ENCODE measurements at regions not wholly inside any gene's neighbourhood (a gene's known extent, or its start where the extent isn't known, plus 50 kb on each side); places are given as distances from the start of the nearest gene placed in this dataset.
"Not testable (repeated sequence)": the region's sequence is repeated elsewhere in the genome, so short reads cannot be mapped to it uniquely, and the experiment has no call there.

DNA sequence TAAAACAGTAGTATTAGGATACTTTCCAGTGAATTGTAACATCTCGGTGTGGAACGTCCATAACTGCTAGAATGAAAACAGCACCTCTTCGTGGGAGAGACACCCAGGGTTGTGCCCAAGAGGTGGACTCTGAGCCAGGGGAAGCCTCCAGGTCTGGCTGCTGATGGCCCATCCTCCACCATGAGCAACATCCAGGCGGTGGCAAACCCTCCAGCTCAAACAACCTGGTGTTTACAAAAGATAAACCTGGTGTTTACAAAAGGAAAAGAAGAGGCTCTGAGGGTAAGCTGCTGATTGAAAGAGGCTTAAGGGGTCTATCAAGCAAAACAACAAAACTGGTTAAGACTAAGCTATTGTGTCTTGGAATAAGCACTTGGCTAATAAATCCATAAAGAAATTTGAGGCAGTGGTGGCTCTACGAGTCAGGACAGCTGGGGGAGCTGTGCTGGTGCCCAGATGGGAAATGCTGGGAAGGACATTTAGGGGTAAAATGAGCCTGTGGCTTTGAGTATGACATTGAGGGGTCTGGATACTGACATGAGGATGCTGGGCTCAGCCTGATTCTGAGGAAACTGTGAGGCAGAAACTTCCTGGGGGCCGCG lies 909.0 kb downstream of the BRD1 start:
- ATAC-seq = no peak
- TF ChIP-seq TOX (CRISPR knock-in tag; IDR thresholded peaks at IDR 0.05; ENCODE audit: borderline replicate concordance) (no peak), PPARA (CRISPR knock-in tag; IDR thresholded peaks at IDR 0.05; ENCODE audit: borderline replicate concordance) (no peak), ESRRG (CRISPR knock-in tag; IDR thresholded peaks at IDR 0.05) (no peak)

- ATAC-seq = not testable (repeated sequence)
Observed at GRCh38 chr22:48912356-48913066, 915.2 kb downstream of the BRD1 start.

- ATAC-seq = not testable (repeated sequence)
Observed at GRCh38 chr22:48911647-48912046, 916.0 kb downstream of the BRD1 start.

- ATAC-seq = not testable (repeated sequence)
Observed at GRCh38 chr22:48911067-48911466, 916.6 kb downstream of the BRD1 start.

DNA sequence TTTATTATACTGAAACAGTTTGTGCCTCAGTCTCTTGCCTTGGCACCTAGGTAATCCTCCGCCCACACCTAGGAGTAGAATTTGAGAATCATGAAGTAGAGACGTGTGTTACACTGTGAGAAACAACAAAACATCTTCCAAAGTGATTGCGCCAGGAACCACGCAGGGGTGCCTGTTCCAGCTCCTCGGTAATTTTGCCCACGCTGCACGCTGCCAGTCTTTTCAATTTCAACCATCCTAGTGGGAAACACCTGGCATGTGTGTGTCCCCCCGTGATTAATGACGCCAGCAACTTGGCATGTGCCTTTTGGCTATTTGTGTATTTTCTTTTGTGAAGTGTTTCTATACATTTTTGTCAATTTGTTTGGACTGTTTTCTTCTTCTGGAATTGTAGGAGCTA lies 919.1 kb downstream of the BRD1 start:
- TF ChIP-seq TCF4 (CRISPR knock-in tag; IDR thresholded peaks at IDR 0.05; ENCODE audit: borderline replicate concordance) (no peak), ZFP3 (CRISPR knock-in tag; IDR thresholded peaks at IDR 0.05) (no peak), BACH2 (CRISPR knock-in tag; IDR thresholded peaks at IDR 0.05; ENCODE audit: borderline replicate concordance) (no peak), SNAI2 (CRISPR knock-in tag; IDR thresholded peaks at IDR 0.05) (no peak), ARNTL (CRISPR knock-in tag; IDR thresholded peaks at IDR 0.05; ENCODE audit: borderline replicate concordance, low read depth) (no peak), ZNF565 (CRISPR knock-in tag; conservative IDR thresholded peaks at IDR 0.05; ENCODE audit: low read depth) (no peak), ZNF8 (CRISPR knock-in tag; IDR thresholded peaks at IDR 0.05) (no peak), PPARA (CRISPR knock-in tag; IDR thresholded peaks at IDR 0.05; ENCODE audit: borderline replicate concordance) (no peak)
- no peak for ATAC-seq

DNA sequence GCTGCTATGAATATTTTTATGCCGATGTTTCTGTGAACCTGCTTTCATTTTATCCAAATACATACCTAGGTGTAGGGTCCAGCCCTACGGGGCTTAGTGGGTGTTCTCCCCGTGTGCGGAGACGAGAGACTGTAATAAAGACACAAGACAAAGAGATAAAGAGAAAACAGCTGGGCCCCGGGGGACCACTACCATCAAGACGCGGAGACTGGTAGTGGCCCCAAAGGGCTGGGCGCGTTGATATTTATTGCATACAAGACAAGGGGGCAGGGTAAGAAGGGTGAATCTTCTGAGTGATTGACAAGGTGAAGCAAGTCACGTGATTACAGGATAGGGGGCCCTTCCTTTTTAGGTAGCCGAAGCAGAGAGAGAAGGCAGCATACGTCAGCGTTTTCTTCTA lies 920.1 kb downstream of the BRD1 start:
- ATAC-seq = no peak
- TF ChIP-seq CSRNP3 (CRISPR knock-in tag; IDR thresholded peaks at IDR 0.05) (no peak), ZFP30 (CRISPR knock-in tag; IDR thresholded peaks at IDR 0.05) (no peak), RARB (CRISPR knock-in tag; IDR thresholded peaks at IDR 0.05) (no peak), ISL1 (CRISPR knock-in tag; IDR thresholded peaks at IDR 0.05) (no peak), OSR1 (CRISPR knock-in tag; IDR thresholded peaks at IDR 0.05) (no peak), ARNTL (CRISPR knock-in tag; IDR thresholded peaks at IDR 0.05; ENCODE audit: borderline replicate concordance, low read depth) (no peak), ESRRG (CRISPR knock-in tag; IDR thresholded peaks at IDR 0.05) (no peak), PATZ1 (CRISPR knock-in tag; IDR thresholded peaks at IDR 0.05; ENCODE audit: borderline replicate concordance) (no peak)
- TF ChIP-seq, protein P1, sequence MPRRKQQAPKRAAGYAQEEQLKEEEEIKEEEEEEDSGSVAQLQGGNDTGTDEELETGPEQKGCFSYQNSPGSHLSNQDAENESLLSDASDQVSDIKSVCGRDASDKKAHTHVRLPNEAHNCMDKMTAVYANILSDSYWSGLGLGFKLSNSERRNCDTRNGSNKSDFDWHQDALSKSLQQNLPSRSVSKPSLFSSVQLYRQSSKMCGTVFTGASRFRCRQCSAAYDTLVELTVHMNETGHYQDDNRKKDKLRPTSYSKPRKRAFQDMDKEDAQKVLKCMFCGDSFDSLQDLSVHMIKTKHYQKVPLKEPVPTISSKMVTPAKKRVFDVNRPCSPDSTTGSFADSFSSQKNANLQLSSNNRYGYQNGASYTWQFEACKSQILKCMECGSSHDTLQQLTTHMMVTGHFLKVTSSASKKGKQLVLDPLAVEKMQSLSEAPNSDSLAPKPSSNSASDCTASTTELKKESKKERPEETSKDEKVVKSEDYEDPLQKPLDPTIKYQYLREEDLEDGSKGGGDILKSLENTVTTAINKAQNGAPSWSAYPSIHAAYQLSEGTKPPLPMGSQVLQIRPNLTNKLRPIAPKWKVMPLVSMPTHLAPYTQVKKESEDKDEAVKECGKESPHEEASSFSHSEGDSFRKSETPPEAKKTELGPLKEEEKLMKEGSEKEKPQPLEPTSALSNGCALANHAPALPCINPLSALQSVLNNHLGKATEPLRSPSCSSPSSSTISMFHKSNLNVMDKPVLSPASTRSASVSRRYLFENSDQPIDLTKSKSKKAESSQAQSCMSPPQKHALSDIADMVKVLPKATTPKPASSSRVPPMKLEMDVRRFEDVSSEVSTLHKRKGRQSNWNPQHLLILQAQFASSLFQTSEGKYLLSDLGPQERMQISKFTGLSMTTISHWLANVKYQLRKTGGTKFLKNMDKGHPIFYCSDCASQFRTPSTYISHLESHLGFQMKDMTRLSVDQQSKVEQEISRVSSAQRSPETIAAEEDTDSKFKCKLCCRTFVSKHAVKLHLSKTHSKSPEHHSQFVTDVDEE (CRISPR knock-in tag; IDR thresholded peaks at IDR 0.05) = no peak
- TF ChIP-seq, protein P2, sequence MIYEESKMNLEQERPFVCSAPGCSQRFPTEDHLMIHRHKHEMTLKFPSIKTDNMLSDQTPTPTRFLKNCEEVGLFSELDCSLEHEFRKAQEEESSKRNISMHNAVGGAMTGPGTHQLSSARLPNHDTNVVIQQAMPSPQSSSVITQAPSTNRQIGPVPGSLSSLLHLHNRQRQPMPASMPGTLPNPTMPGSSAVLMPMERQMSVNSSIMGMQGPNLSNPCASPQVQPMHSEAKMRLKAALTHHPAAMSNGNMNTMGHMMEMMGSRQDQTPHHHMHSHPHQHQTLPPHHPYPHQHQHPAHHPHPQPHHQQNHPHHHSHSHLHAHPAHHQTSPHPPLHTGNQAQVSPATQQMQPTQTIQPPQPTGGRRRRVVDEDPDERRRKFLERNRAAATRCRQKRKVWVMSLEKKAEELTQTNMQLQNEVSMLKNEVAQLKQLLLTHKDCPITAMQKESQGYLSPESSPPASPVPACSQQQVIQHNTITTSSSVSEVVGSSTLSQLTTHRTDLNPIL (CRISPR knock-in tag; IDR thresholded peaks at IDR 0.05; ENCODE audit: low read depth) = no peak

Data from SK-N-SH treated with all-trans-retinoic acid at 6 μM for 48 hours (cell line).